AG04449 (cell line): ENCODE measurements at regions not wholly inside any gene's neighbourhood (a gene's known extent, or its start where the extent isn't known, plus 50 kb on each side); places are given as distances from the start of the nearest gene placed in this dataset.

ENCODE experiments used
- CTCF ChIA-PET: fragments of 350-600 bp; formaldehyde crosslinking; extraction: SDS; loops from one replicate; lab custom pipeline; 2021; ENCODE audit warnings: antibody characterized with exemption; lab: Yijun Ruan, JAX
- POLR2A ChIA-PET: fragments of 400-600, 350-600 bp; formaldehyde crosslinking; extraction: SDS; loops from one replicate; lab custom pipeline; 2020; ENCODE audit warnings: antibody characterized with exemption, inconsistent platforms; lab: Yijun Ruan, JAX
- DNase-seq: peaks from one replicate; pipeline ENCODE4 v3.0.0-alpha.2; 2010; ENCODE audit warnings: low read depth, low spot score
- H3K4me3 ChIP-seq: 2 replicates; pipeline ENCODE4 v1.5.1; 2011; ENCODE audit warnings: low read depth, mild to moderate bottlenecking, control low read depth, low read length
- CTCF ChIP-seq: IDR thresholded peaks from one replicate; pipeline ENCODE4 v1.5.1; 2011; ENCODE audit warnings: mild to moderate bottlenecking, moderate library complexity, low read length, control low read depth, inconsistent platforms; ENCODE audit not compliant: insufficient read depth; ENCODE audit errors: missing control alignments

- CTCF ChIA-PET, result no interaction called here
- no peak for TF ChIP-seq CTCF
- POLR2A ChIA-PET, result no interaction called here
- DNase-seq, result no peak
- no peak overlapping the region for H3K4me3 ChIP-seq
Measured at GRCh38 chr1:71311376-71311775, 230.5 kb upstream of the ZRANB2 start.

- H3K4me3 ChIP-seq, result no peak overlapping the region
- POLR2A ChIA-PET, result no interaction called here
- DNase-seq, result peak; percentile 26
- TF ChIP-seq CTCF, result no peak
- CTCF ChIA-PET, result no interaction called here
Measured at GRCh38 chr1:71307451-71307850, 226.6 kb upstream of the ZRANB2 start.

GRCh38 chr1:71304125-71304524 lies 223.3 kb upstream of the ZRANB2 start:
- no peak for DNase-seq
- TF ChIP-seq CTCF, result no peak
- CTCF ChIA-PET, result no interaction called here
- no peak overlapping the region for H3K4me3 ChIP-seq
- POLR2A ChIA-PET, result no interaction called here

- ChIA-PET POLR2A (no interaction called here), CTCF (no interaction called here)
- DNase-seq, result no peak
- TF ChIP-seq CTCF, result no peak
- H3K4me3 ChIP-seq, result no peak overlapping the region
Measured at GRCh38 chr1:71303617-71304041, 222.8 kb upstream of the ZRANB2 start.

- POLR2A ChIA-PET, result no interaction called here
Measured at GRCh38 chr1:71298633-71299032, 217.8 kb upstream of the ZRANB2 start.

GRCh38 chr1:71296551-71297134 lies 215.8 kb upstream of the ZRANB2 start:
- no peak overlapping the region for H3K4me3 ChIP-seq
- no peak for TF ChIP-seq CTCF
- no peak for DNase-seq
- ChIA-PET CTCF (no interaction called here), POLR2A (no interaction called here)

More at GRCh38 chr1:71298633-71299032, 217.8 kb upstream of the ZRANB2 start:
- TF ChIP-seq CTCF, result no peak
- CTCF ChIA-PET, result no interaction called here
- no peak overlapping the region for H3K4me3 ChIP-seq
- DNase-seq, result no peak
